ENCODE measurements at regions not wholly inside any gene's neighbourhood (a gene's known extent, or its start where the extent isn't known, plus 50 kb on each side); places are given as distances from the start of the nearest gene placed in this dataset.

DNA sequence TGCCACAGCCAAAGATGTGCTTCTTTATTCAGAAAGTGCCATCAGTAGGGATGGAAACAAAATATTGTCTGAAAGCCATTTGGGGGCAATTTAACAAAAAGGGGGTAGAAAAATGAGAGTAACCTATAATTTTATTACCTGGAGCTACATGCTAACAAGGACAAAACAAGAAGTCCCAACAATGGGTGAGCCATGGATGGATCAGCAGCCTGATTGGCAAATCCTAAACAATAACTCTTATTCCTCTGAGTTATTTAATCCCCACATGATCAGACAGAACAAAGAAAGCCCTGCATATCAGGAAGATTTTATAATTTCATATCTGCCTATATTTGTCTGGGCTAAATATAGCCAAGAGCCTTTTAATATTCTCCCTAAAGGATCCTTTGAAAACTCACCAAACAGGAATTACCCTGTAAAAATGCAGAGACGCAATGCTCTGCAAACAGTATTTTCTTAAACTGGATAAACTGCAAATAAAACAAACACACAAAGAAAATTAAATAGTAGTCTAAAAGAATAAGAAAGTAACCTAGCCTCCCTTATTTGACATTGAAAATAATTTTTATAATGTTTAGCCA is 483.4 kb downstream of the ZNF608 start:
- H3K27ac ChIP-seq, result peak overlapping the region; percentile 97; the same call in 1 of the 2 replicates
- TF ChIP-seq, protein P1, sequence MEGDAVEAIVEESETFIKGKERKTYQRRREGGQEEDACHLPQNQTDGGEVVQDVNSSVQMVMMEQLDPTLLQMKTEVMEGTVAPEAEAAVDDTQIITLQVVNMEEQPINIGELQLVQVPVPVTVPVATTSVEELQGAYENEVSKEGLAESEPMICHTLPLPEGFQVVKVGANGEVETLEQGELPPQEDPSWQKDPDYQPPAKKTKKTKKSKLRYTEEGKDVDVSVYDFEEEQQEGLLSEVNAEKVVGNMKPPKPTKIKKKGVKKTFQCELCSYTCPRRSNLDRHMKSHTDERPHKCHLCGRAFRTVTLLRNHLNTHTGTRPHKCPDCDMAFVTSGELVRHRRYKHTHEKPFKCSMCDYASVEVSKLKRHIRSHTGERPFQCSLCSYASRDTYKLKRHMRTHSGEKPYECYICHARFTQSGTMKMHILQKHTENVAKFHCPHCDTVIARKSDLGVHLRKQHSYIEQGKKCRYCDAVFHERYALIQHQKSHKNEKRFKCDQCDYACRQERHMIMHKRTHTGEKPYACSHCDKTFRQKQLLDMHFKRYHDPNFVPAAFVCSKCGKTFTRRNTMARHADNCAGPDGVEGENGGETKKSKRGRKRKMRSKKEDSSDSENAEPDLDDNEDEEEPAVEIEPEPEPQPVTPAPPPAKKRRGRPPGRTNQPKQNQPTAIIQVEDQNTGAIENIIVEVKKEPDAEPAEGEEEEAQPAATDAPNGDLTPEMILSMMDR (conservative IDR thresholded peaks at IDR 0.05), result no peak
- no peak for TF ChIP-seq ZFX (IDR thresholded peaks at IDR 0.05)

DNA sequence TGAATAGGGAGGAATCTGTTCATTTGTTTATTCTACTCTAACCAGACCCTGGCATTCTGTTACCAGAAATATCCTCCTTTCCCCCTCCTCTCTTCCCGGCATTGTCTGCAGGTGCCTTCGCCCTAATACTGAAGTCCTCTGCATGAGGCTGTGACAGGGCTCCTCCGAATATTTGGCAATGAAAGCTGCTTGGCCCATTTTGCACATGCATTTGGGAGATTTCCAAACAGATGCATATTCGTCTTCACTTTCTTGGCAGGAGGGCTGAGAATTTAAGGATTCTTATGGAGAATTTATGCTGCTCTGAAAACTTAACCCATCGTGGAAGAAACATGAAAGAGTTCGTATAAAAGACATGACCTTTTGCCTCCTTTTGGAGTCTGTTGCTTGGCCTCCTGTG is 484.0 kb downstream of the ZNF608 start:
- TF ChIP-seq, protein P1 (conservative IDR thresholded peaks at IDR 0.05), result no peak
- no peak for TF ChIP-seq ZFX (IDR thresholded peaks at IDR 0.05)
- peak overlapping the region; percentile 67; the same call in 1 of the 2 replicates for H3K27ac ChIP-seq

DNA sequence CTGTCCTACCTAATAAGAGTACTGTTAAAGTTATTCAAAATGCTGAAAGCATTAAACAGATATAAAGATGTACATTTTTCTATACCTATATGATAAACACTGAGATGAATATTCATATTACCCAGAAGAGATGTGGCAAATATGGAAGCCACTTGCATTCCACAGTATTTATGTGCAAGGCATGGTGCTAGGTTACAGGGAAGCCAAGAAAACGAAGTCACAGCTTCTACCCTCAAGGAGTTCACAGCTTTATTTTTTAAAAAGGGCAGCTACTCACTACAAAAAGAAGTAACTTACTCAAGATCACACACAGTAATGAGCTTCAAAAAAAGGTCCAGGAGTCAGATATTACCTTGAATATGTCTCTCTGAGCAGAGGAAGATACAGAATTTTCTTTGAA is 484.6 kb downstream of the ZNF608 start:
- H3K27ac ChIP-seq, result no peak overlapping the region
- no peak for TF ChIP-seq ZFX (IDR thresholded peaks at IDR 0.05)
- TF ChIP-seq, protein P1 (conservative IDR thresholded peaks at IDR 0.05), result no peak

DNA sequence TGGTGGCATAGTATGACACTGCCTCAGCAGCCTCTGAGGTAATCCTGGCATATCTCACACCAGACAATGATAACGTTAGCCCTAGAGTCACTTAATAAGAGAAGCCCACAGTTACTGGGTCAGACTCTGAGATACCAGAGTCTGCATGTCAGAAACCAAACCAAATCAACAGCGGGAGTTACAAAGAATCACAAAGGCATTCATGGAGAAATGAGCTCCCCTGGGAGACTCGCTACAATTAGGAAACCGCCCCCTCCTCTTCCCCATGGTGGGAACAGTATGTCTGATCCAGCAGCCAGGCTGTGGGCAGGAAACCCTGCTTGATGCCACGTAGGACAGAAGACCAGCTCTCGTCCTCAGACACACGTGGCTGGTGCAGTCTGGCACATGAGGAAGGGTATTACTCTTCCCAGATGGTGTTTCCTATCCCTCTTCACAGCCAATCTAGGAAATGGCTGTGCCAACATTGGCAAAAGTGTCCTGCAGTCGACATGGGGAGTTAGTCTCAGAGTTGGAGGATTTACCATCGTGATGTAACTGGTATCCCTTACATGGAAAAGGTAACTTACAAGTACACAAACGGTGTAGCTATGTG is 485.4 kb downstream of the ZNF608 start:
- H3K27ac ChIP-seq, result peak overlapping the region; percentile 48
- no peak for TF ChIP-seq ZFX (IDR thresholded peaks at IDR 0.05)
- TF ChIP-seq, protein P1 (conservative IDR thresholded peaks at IDR 0.05), result no peak

DNA sequence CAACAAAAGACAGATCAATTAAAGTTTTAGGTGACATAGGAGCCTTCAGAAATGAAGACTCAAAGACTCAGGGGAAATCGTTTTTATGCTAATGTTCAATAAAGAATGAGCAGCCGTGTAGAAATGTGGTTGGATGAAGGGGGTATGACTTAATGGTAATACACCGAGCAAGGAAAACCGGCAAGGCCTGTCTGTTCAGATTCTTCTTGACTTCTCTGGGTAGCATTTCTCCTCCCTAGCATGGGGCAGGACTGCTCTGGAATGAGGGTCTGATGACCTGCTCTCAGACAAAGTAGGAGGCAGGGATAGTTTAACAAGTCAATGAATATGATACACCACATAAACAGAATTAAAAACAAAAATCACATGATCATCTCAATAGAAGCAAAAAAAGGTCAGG is 487.4 kb downstream of the ZNF608 start:
- no peak overlapping the region for H3K27ac ChIP-seq
- TF ChIP-seq ZFX (IDR thresholded peaks at IDR 0.05), result no peak
- TF ChIP-seq, protein P1 (conservative IDR thresholded peaks at IDR 0.05), result no peak

DNA sequence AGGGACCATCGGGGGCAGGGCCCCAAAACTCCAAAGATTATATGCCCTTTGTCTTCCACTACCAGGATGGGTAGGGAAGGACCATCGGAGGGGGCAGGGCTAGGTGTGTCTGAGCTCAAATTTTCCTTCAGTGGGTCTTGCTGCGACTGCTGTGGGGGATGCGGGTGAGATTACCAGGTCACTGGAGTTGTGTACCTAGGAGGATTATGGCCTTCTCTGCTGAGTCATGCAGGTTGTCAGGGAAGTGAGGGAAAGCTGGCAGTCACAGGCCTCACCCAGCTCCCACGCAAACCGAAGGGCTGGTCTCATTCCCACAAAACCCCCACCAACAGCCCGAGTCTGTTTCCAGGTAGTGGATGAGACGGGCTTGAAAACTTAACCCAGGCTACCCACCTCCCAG is 489.4 kb downstream of the ZNF608 start:
- TF ChIP-seq, protein P1 (conservative IDR thresholded peaks at IDR 0.05), result no peak
- H3K27ac ChIP-seq, result no peak overlapping the region

DNA sequence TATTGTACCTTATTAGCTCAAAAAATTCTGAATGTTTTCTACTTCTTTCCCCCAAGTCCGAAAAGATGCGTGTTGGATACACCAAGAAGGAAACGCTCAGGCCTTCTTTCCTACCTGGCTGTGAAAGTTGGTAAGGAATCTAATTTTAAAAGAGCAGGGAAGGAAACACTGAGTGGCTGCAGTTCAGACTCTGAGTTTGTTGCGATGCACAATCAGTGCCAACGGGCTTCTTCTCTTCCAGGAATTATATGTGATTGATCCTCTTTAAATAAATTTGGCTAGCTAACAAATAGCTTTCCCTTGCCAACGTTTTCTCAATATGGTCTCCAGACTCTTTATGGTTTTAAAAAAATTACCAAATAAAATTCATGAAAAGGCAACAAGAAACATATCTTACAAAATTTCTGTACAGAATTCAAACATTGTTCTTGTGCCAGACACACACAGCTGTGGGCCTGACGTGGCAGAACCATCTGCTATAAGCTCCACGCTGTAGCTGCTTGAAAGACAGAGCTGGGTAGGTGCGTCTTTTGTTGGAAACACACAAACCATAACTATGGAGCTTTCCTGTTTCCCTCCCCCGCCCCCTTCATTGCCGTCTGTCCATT is 493.1 kb downstream of the ZNF608 start:
- H3K27ac ChIP-seq, result no peak overlapping the region
- TF ChIP-seq, protein P1 (conservative IDR thresholded peaks at IDR 0.05), result no peak
- no peak for TF ChIP-seq ZFX (IDR thresholded peaks at IDR 0.05)
